BLaER1 treated with 17β-estradiol and CSF1 and Interleukin-3, amounts not matched to agents 10 nM and 100 nM (cell line): ENCODE measurements at regions not wholly inside any gene's neighbourhood (a gene's known extent, or its start where the extent isn't known, plus 50 kb on each side); places are given as distances from the start of the nearest gene placed in this dataset.
"Not testable (repeated sequence)": the region's sequence is repeated elsewhere in the genome, so short reads cannot be mapped to it uniquely, and the experiment has no call there.

Experiments
- H3K27ac ChIP-seq, 11 experiments: shearing (Covaris generic); formaldehyde crosslinking; 2 replicates each; pipeline ENCODE4 v1.8.1; 2022
- H3K27me3 ChIP-seq, 11 experiments: shearing (Covaris generic); formaldehyde crosslinking; 2 replicates each; pipeline ENCODE4 v1.8.1; 2022
- H3K36me3 ChIP-seq, 11 experiments: shearing (Covaris generic); formaldehyde crosslinking; 2 replicates each; pipeline ENCODE4 v1.8.1; 2022
- H3K4me1 ChIP-seq, 10 experiments: shearing (Covaris generic); formaldehyde crosslinking; 2 replicates each; pipeline ENCODE4 v1.8.1; 2022
- H3K4me2 ChIP-seq, 11 experiments: shearing (Covaris generic); formaldehyde crosslinking; 2 replicates each; pipeline ENCODE4 v1.8.1; 2022
- H3K4me3 ChIP-seq, 10 experiments: shearing (Covaris generic); formaldehyde crosslinking; 2 replicates each; pipeline ENCODE4 v1.8.1; 2022
- H3K9ac ChIP-seq, 11 experiments: shearing (Covaris generic); formaldehyde crosslinking; 2 replicates each; pipeline ENCODE4 v1.8.1; 2022
- H3K9me3 ChIP-seq, 11 experiments: shearing (Covaris generic); formaldehyde crosslinking; replicated peaks in 1 of 11; 2 replicates each; pipeline ENCODE4 v1.8.1; 2022
- H4K20me1 ChIP-seq, 11 experiments: shearing (Covaris generic); formaldehyde crosslinking; 2 replicates each; pipeline ENCODE4 v1.8.1; 2022
- Cebpa-rat ChIP-seq, 11 experiments: shearing (Covaris generic); IDR thresholded peaks; 2 replicates each; pipeline ENCODE4 v1.8.1; 2022

DNA sequence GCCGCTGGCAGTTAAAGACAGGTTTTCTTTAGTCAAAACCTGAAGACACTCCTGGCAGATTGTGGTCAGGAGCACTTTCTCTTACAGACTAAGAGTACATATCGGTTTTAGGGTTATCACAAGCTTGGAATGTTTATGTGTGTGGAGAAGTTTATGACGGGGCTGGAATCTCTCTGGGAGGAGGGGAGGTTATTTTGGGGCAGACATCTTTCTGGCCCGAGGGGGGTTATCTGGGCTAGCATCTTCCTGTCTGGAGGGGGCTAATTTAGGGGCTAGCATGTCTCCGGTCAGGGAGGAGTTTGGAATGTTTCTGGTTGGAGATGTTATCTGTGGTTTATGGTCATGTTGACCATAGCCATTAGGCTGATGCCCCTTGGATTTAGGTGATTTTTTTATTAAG, 141.2 kb upstream of the KIF5B start:
- H3K9me3 ChIP-seq = no peaks in the 10 kb centered on the region
- H3K4me3 ChIP-seq = no peak overlapping the region
- H3K4me2 ChIP-seq = peak overlapping the region in 3 of 11 experiments; percentile 27 to 73 (median 63); a peak in 5 of 22 replicates
- no peaks in the 10 kb centered on the region for H4K20me1 ChIP-seq
- no peaks in the 10 kb centered on the region for H3K36me3 ChIP-seq
- peak overlapping the region in 2 of 11 experiments; percentile 7 to 58; a peak in 3 of 22 replicates for H3K27ac ChIP-seq
- no peak overlapping the region for H3K9ac ChIP-seq
- peaks cover 0 to 29% (median 0%) of the 10 kb centered on the region in 10 experiments; a peak in 6 of 20 replicates for H3K4me1 ChIP-seq
- TF ChIP-seq Cebpa-rat (IDR thresholded peaks at IDR 0.05) = no peak
- H3K27me3 ChIP-seq = no peaks in the 10 kb centered on the region

DNA sequence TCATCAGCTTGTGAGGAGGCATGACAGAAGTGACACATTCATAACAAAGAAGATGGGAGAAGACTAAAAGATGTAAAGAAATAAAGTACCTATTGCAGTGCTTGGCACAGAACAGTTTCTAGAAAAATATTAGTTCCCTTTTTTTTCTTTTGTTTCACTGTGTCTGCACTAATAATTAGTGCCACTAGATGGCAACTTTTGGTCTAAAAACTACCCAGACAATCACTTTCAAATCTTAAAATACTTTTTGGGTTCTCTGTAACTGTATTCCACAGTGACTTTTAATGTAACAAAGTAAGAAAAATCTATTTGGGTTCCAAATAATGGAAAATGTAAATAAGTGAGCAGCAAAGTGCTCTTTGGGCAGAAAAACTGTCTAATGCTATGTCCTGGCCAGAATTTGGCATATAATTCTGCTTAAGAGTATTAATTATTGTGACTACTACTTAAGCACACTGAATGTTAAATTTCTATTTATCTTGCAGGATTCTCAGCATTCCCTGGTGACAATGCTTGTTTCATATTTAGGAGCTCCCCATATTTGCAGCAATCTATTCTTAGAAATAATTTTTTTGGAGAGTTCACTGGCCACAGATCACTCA, 134.8 kb upstream of the KIF5B start:
- H3K4me1 ChIP-seq = peaks cover 0 to 29% (median 4%) of the 10 kb centered on the region in 10 experiments; a peak in 10 of 20 replicates
- no peak overlapping the region for H3K4me3 ChIP-seq
- no peaks in the 10 kb centered on the region for H3K36me3 ChIP-seq
- H3K27me3 ChIP-seq = no peaks in the 10 kb centered on the region
- H3K9me3 ChIP-seq = no peaks in the 10 kb centered on the region; a peak in 1 of 22 replicates
- peak overlapping the region in 1 of 11 experiments; percentile 36; a peak in 1 of 22 replicates for H3K27ac ChIP-seq
- TF ChIP-seq Cebpa-rat (IDR thresholded peaks at IDR 0.05) = no peak
- peak overlapping the region in 2 of 11 experiments; percentile 29 to 32; a peak in 1 of 22 replicates for H3K9ac ChIP-seq
- no peaks in the 10 kb centered on the region for H4K20me1 ChIP-seq
- H3K4me2 ChIP-seq = peak overlapping the region in 1 of 11 experiments; percentile 14; a peak in 2 of 22 replicates

DNA sequence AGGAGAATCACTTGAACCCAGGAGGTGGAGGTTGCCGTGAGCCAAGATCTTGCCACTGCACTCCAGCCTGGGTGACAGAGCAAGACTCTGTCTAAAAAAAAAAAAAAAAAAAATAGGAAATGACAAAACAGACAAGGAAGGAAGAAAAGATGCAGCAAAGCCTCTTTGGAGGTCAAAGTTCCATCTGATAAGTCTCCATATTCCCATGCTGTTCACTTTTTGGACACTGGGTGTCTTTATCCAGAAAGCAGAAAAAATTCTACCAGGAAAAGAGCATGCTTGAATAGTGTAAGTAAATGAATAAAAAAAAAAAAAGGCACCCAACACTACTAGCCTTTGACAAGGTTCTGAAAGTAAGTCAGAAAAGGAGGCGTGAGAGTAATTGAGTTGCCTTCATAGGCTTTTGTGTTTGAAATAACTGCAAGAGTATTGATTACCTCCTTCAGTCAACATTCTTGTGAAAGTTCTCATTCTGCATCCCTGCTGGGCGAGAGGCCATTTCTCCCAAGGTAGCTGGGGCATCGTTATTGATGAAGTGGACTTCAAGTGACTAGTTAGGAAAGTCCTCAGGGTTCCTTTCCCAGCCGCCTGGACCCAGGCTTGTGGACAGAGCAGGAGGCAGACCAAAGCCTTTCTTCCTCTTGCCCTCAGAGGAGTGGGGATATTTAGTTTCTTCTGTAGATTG, 133.3 kb upstream of the KIF5B start:
- Histone ChIP-seq H3K4me1 (peaks cover 0 to 28% (median 4%) of the 10 kb centered on the region in 10 experiments; a peak in 9 of 20 replicates), H3K4me2 (peak overlapping the region in 1 of 11 experiments; percentile 37; a peak in 2 of 22 replicates), H3K9me3 (no peaks in the 10 kb centered on the region; a peak in 1 of 22 replicates), H3K4me3 (no peak overlapping the region), H3K27ac (no peak overlapping the region), H3K27me3 (no peaks in the 10 kb centered on the region), H3K9ac (no peak overlapping the region), H3K36me3 (no peaks in the 10 kb centered on the region), H4K20me1 (no peaks in the 10 kb centered on the region)
- TF ChIP-seq Cebpa-rat (IDR thresholded peaks at IDR 0.05) = no peak

DNA sequence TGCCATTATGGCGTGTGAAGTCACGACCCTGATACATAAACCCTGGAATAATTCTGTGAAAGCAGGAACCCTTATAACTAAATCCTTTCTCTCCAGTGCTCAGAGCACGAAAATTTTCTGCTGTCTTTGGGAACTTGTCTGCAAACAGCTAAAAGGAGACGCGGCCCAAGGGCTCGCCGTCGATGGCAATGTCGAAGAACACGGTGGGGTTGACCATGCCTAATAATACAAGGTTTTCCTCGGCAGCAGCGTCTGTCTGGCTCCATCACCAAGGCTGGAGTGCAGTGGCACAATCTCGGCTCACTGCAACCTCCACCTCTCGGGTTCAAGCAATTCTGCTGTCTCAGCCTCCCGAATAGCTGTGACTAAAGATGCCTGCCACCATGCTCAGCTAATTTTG, 132.4 kb upstream of the KIF5B start:
- not testable (repeated sequence) for H3K4me2 ChIP-seq, H3K9ac ChIP-seq, H3K27ac ChIP-seq, H3K4me3 ChIP-seq, H4K20me1 ChIP-seq, H3K27me3 ChIP-seq, H3K36me3 ChIP-seq, H3K9me3 ChIP-seq
- peaks cover 0 to 28% (median 4%) of the 10 kb centered on the region in 10 experiments; a peak in 9 of 20 replicates for H3K4me1 ChIP-seq

DNA sequence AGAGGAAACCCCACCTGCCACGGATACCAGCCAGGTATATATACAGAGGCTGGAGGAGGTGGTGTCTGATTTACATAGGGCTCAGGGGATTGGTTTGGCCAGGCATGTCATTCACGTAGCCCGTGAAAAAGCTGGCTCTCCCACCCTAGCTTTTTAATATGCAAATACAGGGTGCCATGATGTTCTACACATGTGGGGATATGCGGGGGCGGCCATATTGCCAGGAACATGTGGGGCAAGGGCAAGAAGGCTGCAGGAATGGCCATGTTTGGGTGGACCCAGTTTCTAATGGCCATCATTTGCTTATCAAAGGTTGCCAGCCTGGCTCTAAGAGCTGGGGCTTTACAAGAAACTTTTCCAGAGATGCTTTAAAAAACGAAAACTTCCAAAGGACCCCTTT, 131.5 kb upstream of the KIF5B start:
- Histone ChIP-seq H3K4me3 (no peak overlapping the region), H3K36me3 (no peaks in the 10 kb centered on the region), H3K27ac (no peak overlapping the region), H3K4me1 (peaks cover 0 to 28% (median 4%) of the 10 kb centered on the region in 10 experiments; a peak in 9 of 20 replicates), H3K4me2 (0 out of 22 replicates have a peak overlapping the region, but pooled peaks of 1 of the 11 experiments have one; percentile 7), H3K9ac (no peak overlapping the region), H4K20me1 (no peaks in the 10 kb centered on the region), H3K9me3 (no peaks in the 10 kb centered on the region; a peak in 1 of 22 replicates), H3K27me3 (no peaks in the 10 kb centered on the region)
- no peak for TF ChIP-seq Cebpa-rat (IDR thresholded peaks at IDR 0.05)

DNA sequence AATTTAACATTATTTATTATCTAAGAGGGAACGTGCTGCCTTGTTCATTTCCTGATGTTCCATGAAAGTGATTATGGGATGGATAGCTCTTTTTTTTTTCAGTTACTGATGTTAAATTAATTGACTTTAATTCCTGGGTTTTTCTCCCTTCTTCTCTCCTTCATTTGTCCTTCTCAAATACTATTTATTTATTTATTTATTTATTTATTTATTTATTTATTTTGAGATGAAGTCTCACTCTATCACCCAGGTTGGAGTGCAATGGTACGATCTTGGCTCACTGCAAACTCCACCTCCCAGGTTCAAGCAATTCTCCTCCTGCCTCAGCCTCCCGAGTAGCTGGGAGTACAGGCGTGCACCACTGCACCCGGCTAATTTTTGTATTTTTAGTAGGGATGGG, 127.4 kb upstream of the KIF5B start:
- not testable (repeated sequence) for H3K4me2 ChIP-seq, H4K20me1 ChIP-seq, H3K9ac ChIP-seq, H3K36me3 ChIP-seq, H3K27ac ChIP-seq, H3K9me3 ChIP-seq, H3K27me3 ChIP-seq, H3K4me3 ChIP-seq
- peaks cover 0 to 11% (median 0%) of the 10 kb centered on the region in 10 experiments; a peak in 3 of 20 replicates for H3K4me1 ChIP-seq

DNA sequence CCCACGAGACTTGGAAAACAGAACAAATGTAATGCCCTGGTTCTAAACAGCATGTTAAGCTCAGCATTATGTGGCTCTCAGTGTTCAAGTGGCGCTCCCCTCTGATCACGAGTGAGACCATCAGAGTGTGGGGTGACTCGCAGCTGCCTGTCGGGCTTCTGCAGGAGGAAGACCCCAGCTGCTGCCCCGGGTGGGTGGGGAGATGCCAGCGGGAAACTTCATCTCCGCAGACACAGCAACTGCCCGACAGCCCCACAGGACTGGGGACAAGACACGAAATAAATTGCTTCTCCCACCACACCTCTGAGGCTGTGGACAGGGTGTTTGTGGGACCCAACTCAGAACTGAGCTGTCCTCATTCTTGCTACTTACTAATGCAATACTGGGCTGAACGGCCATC, 126.3 kb upstream of the KIF5B start:
- Histone ChIP-seq H4K20me1 (no peaks in the 10 kb centered on the region), H3K4me3 (no peak overlapping the region), H3K27ac (no peak overlapping the region), H3K9ac (no peak overlapping the region), H3K27me3 (no peaks in the 10 kb centered on the region), H3K4me1 (peaks cover 0 to 9% (median 0%) of the 10 kb centered on the region in 10 experiments; a peak in 3 of 20 replicates), H3K9me3 (no peaks in the 10 kb centered on the region; a peak in 1 of 22 replicates), H3K36me3 (no peaks in the 10 kb centered on the region), H3K4me2 (no peak overlapping the region)
- TF ChIP-seq Cebpa-rat (IDR thresholded peaks at IDR 0.05) = no peak

DNA sequence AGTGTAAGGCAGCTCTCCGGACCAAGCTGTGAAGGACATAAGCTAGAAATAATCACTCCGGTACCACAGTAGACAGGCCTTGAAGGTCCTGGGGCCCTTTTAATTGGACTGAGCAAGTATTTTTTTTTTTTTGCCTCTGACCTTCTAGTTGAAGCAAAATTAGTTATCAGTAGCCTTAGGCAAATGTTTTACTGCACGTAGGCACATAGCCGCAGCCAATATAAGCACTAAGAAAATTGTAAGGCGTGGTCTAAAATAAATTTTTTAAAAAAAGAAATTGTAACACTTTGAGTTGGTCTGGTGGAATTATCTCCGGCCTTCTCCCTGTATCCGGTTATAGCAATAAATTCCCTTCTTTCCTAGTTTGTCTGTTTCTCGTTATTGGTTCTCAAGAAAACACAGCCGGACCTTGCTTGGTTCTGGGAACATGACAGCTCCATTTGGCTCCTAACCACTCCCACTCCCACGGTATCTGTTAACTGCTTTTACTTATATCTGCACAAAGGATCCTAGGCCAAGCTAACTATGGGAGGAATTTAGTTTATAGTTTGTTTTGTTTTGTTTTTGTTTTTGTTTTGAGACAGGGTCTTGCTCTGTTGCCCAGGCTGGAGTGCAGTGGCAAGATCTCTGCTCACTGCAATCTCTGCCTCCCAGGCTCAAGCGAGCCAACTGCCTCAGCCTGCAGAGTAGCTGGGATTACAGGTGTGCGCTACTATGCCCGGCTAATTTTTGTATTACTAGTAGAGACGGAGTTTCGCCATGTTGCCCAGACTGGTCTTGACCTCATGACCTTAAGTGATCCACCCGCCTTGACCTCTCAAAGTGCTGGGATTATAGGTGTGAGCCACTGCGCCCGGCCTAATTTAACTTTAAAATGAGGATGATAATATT, 124.4 kb upstream of the KIF5B start:
- H3K4me3 ChIP-seq = no peak overlapping the region
- no peaks in the 10 kb centered on the region for H3K9me3 ChIP-seq
- no peaks in the 10 kb centered on the region for H3K36me3 ChIP-seq
- no peaks in the 10 kb centered on the region for H4K20me1 ChIP-seq
- TF ChIP-seq Cebpa-rat (IDR thresholded peaks at IDR 0.05) = no peak
- 0 out of 20 replicates have a peak, but pooled peaks cover 0 to 3% (median 0%) of the 10 kb centered on the region in 10 experiments for H3K4me1 ChIP-seq
- no peak overlapping the region for H3K9ac ChIP-seq
- H3K27ac ChIP-seq = no peak overlapping the region
- H3K4me2 ChIP-seq = no peak overlapping the region
- no peaks in the 10 kb centered on the region for H3K27me3 ChIP-seq

DNA sequence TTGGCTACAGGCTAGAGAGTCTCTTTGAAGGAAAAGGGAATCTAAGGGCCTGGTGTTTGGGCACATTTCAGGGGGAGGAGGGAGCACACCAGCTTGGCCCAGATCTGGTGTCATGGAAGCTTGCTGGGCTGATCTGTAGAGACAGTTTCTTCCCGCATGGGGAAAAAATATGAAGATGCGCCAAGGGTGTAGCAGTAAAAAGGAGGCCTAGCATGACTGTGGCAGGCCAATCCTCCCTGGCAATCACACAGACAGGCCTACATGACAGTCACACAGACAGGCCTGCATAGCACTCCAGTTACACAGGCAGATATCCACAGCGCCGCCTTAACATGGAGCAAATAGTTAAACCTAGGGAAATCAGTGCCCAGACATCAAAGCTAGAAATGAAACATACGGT, 123.6 kb upstream of the KIF5B start:
- Histone ChIP-seq H3K9me3 (no peaks in the 10 kb centered on the region), H3K4me3 (no peak overlapping the region), H3K4me1 (0 out of 20 replicates have a peak, but pooled peaks cover 0 to 3% (median 0%) of the 10 kb centered on the region in 10 experiments), H3K4me2 (no peak overlapping the region), H3K27me3 (no peaks in the 10 kb centered on the region), H3K36me3 (no peaks in the 10 kb centered on the region), H4K20me1 (no peaks in the 10 kb centered on the region), H3K9ac (no peak overlapping the region), H3K27ac (no peak overlapping the region)
- TF ChIP-seq Cebpa-rat (IDR thresholded peaks at IDR 0.05) = no peak

DNA sequence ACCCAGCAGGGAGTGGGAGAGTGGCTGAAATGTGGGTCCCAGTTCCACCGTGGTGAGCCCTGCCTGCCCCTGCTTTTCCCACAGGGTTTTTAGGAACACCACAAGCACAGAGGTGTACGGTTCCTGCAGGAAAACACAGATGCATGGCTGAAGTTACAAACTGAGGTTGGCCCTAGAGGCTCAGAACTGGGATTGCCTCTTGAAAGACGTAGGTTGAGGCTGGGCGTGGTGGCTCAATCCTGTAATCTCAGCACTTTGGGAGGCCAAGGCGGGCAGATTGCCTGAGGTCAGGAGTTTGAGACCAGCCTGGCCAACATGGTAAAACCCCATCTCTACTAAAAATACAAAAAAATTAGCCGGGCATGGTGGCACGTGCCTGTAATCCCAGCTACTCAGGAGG, 121.4 kb upstream of the KIF5B start:
- not testable (repeated sequence) for H3K9me3 ChIP-seq

More for the DNA sequence above, 121.4 kb upstream of the KIF5B start:
- H4K20me1 ChIP-seq, H3K9ac ChIP-seq, H3K4me3 ChIP-seq, H3K4me2 ChIP-seq, H3K27me3 ChIP-seq, H3K27ac ChIP-seq, H3K4me1 ChIP-seq, H3K36me3 ChIP-seq: not testable (repeated sequence)
